22Rv1 (cell line): ENCODE measurements at regions not wholly inside any gene's neighbourhood (a gene's known extent, or its start where the extent isn't known, plus 50 kb on each side); places are given as distances from the start of the nearest gene placed in this dataset.
"Not testable (repeated sequence)": the region's sequence is repeated elsewhere in the genome, so short reads cannot be mapped to it uniquely, and the experiment has no call there.

ENCODE experiments used
- H3K27ac ChIP-seq: fragments of 450-650 bp; 2 replicates; pipeline ENCODE4 v1.5.1; 2017
- CTCF ChIP-seq: fragments of 450-650 bp; IDR thresholded peaks from 2 replicates; pipeline ENCODE4 v1.5.1; 2017; ENCODE audit warnings: mild to moderate bottlenecking
- ZFX ChIP-seq: fragments of 450-650 bp; IDR thresholded peaks from 2 replicates; pipeline ENCODE4 v1.6.1; 2017; ENCODE audit warnings: antibody characterized with exemption, borderline replicate concordance

DNA sequence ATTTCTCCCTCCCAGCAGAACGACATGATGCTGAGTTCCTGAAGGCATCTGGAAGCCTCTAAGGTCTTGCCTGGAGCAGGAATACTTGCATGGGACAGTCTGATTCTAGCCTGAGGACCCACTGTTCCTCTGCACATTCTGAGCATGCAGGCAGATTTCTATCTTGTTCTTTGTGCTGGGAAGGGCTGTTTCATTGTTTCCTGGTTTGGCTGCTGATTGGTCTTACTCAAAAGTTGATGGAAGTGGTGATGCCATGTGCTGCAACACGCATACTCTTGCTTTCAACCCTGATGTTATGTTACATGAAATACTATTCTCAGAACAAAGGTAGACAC is 307.0 kb downstream of the GATA3 start:
- TF ChIP-seq ZFX: no peak
- no peak overlapping the region for H3K27ac ChIP-seq

DNA sequence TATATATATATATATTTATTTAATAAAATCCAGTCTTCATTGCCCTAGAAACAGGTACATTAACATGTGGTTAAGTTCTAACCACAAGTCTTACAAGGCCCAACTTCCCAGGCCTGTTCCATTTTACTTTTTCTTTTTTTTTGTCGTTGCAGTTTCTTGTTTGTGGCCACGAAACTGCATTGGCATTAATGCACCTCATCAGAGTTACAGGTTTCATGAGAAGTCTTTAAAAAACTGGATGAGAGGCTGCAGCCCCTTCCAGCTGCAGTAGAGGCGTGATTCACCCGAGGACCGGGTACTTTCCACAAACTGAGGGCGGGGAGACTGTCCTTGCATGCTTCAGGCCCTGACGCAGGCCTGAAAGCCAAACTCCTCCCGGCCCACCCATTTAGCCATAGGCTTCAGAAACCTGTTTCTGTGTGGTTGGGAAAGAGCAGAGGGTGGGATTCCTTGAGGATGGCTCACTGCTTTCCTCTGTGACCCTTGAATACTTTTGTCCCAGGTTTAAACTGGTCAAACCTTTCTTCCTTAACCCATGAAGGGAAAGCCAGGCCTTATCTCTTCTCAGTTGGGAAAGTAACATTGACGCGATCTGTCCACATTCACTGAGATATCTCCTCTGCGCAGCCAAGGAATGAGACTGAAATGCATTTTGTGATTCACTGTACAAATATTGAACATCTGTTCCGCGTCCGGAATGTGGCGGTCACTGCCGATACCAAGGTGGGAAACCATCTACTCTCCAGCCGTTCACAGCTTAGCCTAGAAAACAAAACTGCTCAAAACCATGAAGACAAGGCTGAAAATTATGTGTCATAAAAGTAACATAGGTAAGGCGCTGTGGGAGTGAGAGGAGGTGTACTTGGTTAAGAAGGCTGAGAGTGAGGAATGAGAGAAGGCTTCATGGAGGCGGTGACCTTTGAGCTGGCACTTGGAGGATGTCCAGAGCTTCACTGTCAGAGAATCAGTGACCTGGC is 311.7 kb downstream of the GATA3 start:
- TF ChIP-seq ZFX: no peak
- TF ChIP-seq CTCF: no peak
- H3K27ac ChIP-seq: peak overlapping the region; percentile 58

- H3K27ac ChIP-seq: not testable (repeated sequence)
Measured at GRCh38 chr10:8367672-8368411, 313.4 kb downstream of the GATA3 start.

GRCh38 chr10:8369666-8370065 is 315.2 kb downstream of the GATA3 start:
- no peak for TF ChIP-seq ZFX
- H3K27ac ChIP-seq: no peak overlapping the region

GRCh38 chr10:8374334-8374733 is 319.8 kb downstream of the GATA3 start:
- TF ChIP-seq ZFX (no peak), CTCF (no peak)
- no peak overlapping the region for H3K27ac ChIP-seq

- H3K27ac ChIP-seq: no peak overlapping the region
- TF ChIP-seq ZFX (no peak), CTCF (no peak)
Measured at GRCh38 chr10:8375137-8375536, 320.6 kb downstream of the GATA3 start.

DNA sequence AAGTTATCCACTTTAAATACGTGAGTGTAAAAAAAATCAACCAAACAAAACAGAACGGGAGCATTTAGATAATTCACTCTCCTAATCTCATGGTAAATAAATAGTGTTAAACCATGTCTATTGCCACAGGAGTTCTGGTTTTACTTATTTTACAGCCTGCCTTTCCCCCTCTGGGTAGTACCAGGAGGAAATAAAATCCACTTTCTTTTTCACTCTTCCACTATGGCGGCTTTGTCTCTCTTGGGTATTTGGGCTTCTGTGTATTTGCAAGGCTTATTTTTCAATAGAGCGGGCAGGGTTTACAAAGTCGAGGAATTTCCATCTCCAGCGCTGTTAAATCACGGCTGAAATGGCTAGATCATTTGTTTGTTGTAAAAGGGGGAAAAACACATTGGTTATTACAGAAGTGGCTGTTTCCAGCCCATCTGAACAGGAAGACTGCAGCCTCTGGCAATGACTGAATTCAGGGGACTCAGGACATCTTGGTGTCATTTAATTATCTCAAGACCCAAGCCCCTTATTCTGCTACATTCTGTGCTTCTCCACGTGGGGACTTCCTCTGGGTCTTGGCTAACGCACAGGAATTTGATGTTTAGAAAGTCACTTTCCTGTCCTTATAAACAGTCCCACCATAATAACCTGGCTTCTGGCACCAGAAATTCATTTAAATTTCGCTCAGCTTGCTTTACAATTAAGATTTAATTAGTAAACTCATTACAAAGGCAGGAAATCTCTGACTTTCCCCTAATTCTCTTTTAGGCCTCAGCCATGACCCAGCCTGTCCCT is 323.9 kb downstream of the GATA3 start:
- TF ChIP-seq CTCF: no peak
- no peak for TF ChIP-seq ZFX
- no peak overlapping the region for H3K27ac ChIP-seq

GRCh38 chr10:8379906-8380832 is 325.7 kb downstream of the GATA3 start:
- peak overlapping the region; percentile 35; the same call in 1 of the 2 replicates for H3K27ac ChIP-seq
- TF ChIP-seq CTCF (no peak), ZFX (no peak)
